DND-41 (cell line): ENCODE measurements at regions not wholly inside any gene's neighbourhood (a gene's known extent, or its start where the extent isn't known, plus 50 kb on each side); places are given as distances from the start of the nearest gene placed in this dataset.

Source experiments
- EZH2 ChIP-seq: IDR thresholded peaks from 3 replicates; pipeline ENCODE4 v1.6.1; 2012; ENCODE audit warnings: borderline replicate concordance, low read depth, mild to moderate bottlenecking, moderate library complexity, low read length, inconsistent platforms; ENCODE audit not compliant: severe bottlenecking
- TF ChIP-seq, protein P1 (sequence below): IDR thresholded peaks from 2 replicates; pipeline ENCODE4 v1.5.1; 2012; ENCODE audit warnings: borderline replicate concordance, low read length, moderate library complexity, mild to moderate bottlenecking; ENCODE audit not compliant: poor library complexity, severe bottlenecking; ENCODE audit errors: extremely low read depth

DNA sequence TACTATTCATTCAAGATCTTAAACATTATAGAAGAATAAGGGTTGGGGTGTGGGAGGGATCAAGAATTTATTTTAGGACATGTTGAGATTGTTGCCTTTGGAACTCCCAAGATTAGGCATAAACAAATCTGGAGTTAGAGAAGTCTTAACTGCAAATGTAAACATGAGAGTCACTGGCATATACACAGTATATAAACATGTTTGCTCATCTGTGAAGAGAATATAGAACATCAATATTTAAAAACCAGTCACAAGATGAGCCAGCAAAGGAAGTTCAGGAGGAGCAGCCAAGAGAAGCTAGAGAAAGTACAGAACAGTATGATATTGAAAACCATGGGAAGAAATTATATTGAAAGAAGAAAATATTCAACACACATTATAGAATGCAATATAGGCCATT lies 638.6 kb upstream of the SLC39A10 start:
- TF ChIP-seq, protein P1, sequence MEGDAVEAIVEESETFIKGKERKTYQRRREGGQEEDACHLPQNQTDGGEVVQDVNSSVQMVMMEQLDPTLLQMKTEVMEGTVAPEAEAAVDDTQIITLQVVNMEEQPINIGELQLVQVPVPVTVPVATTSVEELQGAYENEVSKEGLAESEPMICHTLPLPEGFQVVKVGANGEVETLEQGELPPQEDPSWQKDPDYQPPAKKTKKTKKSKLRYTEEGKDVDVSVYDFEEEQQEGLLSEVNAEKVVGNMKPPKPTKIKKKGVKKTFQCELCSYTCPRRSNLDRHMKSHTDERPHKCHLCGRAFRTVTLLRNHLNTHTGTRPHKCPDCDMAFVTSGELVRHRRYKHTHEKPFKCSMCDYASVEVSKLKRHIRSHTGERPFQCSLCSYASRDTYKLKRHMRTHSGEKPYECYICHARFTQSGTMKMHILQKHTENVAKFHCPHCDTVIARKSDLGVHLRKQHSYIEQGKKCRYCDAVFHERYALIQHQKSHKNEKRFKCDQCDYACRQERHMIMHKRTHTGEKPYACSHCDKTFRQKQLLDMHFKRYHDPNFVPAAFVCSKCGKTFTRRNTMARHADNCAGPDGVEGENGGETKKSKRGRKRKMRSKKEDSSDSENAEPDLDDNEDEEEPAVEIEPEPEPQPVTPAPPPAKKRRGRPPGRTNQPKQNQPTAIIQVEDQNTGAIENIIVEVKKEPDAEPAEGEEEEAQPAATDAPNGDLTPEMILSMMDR, result no peak
- TF ChIP-seq EZH2, result no peak
